Activated CD8-positive, alpha-beta memory T cell treated with anti-CD3 and anti-CD28 coated beads for 24 hours (primary cell): ENCODE measurements at regions not wholly inside any gene's neighbourhood (a gene's known extent, or its start where the extent isn't known, plus 50 kb on each side); places are given as distances from the start of the nearest gene placed in this dataset.

ENCODE experiments used
- DNase-seq: peaks from one replicate; pipeline ENCODE4 v3.0.0-alpha.2; 2020

- DNase-seq = no peak
These were observed 379.7 kb downstream of the SPRY1 start for GRCh38 chr4:123776267-123776666.

- no peak for DNase-seq
These were observed 380.8 kb downstream of the SPRY1 start for GRCh38 chr4:123777373-123777772.

- DNase-seq = no peak
These were observed 386.7 kb downstream of the SPRY1 start for GRCh38 chr4:123783151-123783790.

- DNase-seq = no peak
These were observed 387.3 kb downstream of the SPRY1 start for GRCh38 chr4:123783921-123784320.

- DNase-seq = no peak
These were observed 388.0 kb downstream of the SPRY1 start for GRCh38 chr4:123784626-123785025.

- DNase-seq = no peak
These were observed 388.9 kb downstream of the SPRY1 start for GRCh38 chr4:123785538-123785937.

- no peak for DNase-seq
These were observed 389.7 kb downstream of the SPRY1 start for GRCh38 chr4:123786163-123786915.

- DNase-seq = no peak
These were observed 390.3 kb downstream of the SPRY1 start for GRCh38 chr4:123786920-123787319.

GRCh38 chr4:123787512-123788080, 391.0 kb downstream of the SPRY1 start:
- DNase-seq = no peak

- DNase-seq = no peak
These were observed 392.0 kb downstream of the SPRY1 start for GRCh38 chr4:123788577-123788976.

GRCh38 chr4:123790681-123791080, 394.1 kb downstream of the SPRY1 start:
- no peak for DNase-seq

GRCh38 chr4:123802082-123802645, 405.6 kb downstream of the SPRY1 start:
- no peak for DNase-seq

GRCh38 chr4:123802933-123803332, 406.3 kb downstream of the SPRY1 start:
- no peak for DNase-seq

GRCh38 chr4:123804196-123804721, 407.7 kb downstream of the SPRY1 start:
- DNase-seq = no peak

- no peak for DNase-seq
These were observed 409.5 kb downstream of the SPRY1 start for GRCh38 chr4:123806056-123806455.

GRCh38 chr4:123807187-123807586, 410.6 kb downstream of the SPRY1 start:
- no peak for DNase-seq

GRCh38 chr4:123807866-123808265, 411.3 kb downstream of the SPRY1 start:
- no peak for DNase-seq

GRCh38 chr4:123809864-123810263, 413.3 kb downstream of the SPRY1 start:
- DNase-seq = no peak

GRCh38 chr4:123812066-123812390, 415.4 kb downstream of the SPRY1 start:
- DNase-seq = no peak

GRCh38 chr4:123813901-123814300, 417.3 kb downstream of the SPRY1 start:
- no peak for DNase-seq

- DNase-seq = no peak
These were observed 419.9 kb downstream of the SPRY1 start for GRCh38 chr4:123816462-123816861.

GRCh38 chr4:123817025-123817688, 420.6 kb downstream of the SPRY1 start:
- DNase-seq = no peak

GRCh38 chr4:123819362-123820035, 422.9 kb downstream of the SPRY1 start:
- no peak for DNase-seq
